Activated naive CD8-positive, alpha-beta T cell treated with anti-CD3 and anti-CD28 coated beads for 36 hours (primary cell): ENCODE measurements at regions not wholly inside any gene's neighbourhood (a gene's known extent, or its start where the extent isn't known, plus 50 kb on each side); places are given as distances from the start of the nearest gene placed in this dataset.
"Not testable (repeated sequence)": the region's sequence is repeated elsewhere in the genome, so short reads cannot be mapped to it uniquely, and the experiment has no call there.

Experiments used
- DNase-seq: peaks from one replicate; pipeline ENCODE4 v3.0.0; 2021
- H3K27ac Mint-ChIP-seq: one replicate; pipeline ENCODE4 v1.8.0; 2022; ENCODE audit warnings: mild to moderate bottlenecking, moderate library complexity, mixed read lengths
- H3K27me3 Mint-ChIP-seq: one replicate; pipeline ENCODE4 v1.8.0; 2022; ENCODE audit warnings: mild to moderate bottlenecking, mixed read lengths
- H3K36me3 Mint-ChIP-seq: one replicate; pipeline ENCODE4 v1.8.0; 2021; ENCODE audit warnings: mild to moderate bottlenecking, mixed read lengths
- H3K4me1 Mint-ChIP-seq: one replicate; pipeline ENCODE4 v1.8.0; 2021; ENCODE audit warnings: mixed read lengths
- H3K4me3 Mint-ChIP-seq: one replicate; pipeline ENCODE4 v1.8.0; 2022; ENCODE audit warnings: mild to moderate bottlenecking, moderate library complexity, mixed read lengths
- H3K9me3 Mint-ChIP-seq: one replicate; pipeline ENCODE4 v1.8.0; 2022; ENCODE audit warnings: mixed read lengths

- Mint-ChIP-seq H3K27ac (no peak overlapping the region), H3K4me1 (no peaks in the 10 kb centered on the region), H3K4me3 (no peak overlapping the region), H3K36me3 (no peaks in the 10 kb centered on the region), H3K27me3 (no peaks in the 10 kb centered on the region), H3K9me3 (no peaks in the 10 kb centered on the region)
- DNase-seq = no peak
Observed at GRCh38 chr13:105846923-105847322, 688.5 kb downstream of the EFNB2 start.

- no peaks in the 10 kb centered on the region for H3K36me3 Mint-ChIP-seq
- H3K9me3 Mint-ChIP-seq = no peaks in the 10 kb centered on the region
- no peak for DNase-seq
- no peaks in the 10 kb centered on the region for H3K4me1 Mint-ChIP-seq
- H3K27me3 Mint-ChIP-seq = no peaks in the 10 kb centered on the region
- H3K27ac Mint-ChIP-seq = no peak overlapping the region
- no peak overlapping the region for H3K4me3 Mint-ChIP-seq
Observed at GRCh38 chr13:105841286-105841685, 694.2 kb downstream of the EFNB2 start.

DNA sequence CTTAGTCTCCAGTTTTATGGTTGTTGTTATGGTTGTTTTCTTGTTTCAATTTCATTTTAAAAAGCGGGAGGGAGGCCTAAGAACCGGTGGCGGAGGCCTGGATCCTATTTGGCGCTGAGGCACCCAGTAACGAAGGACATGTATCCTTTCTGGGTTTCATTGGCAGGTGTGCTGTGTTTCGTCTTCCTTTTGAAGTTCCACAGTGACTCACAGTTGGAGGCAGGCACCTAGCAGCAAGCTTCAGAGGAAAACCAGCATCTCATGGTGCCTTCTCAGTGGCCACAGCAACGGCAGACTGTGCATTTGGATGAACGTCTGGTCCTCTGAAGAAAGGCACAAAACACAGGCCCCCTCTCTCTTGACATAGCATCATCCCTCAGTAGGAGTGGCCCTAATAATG lies 697.2 kb downstream of the EFNB2 start:
- Mint-ChIP-seq H3K36me3 (no peaks in the 10 kb centered on the region), H3K4me1 (no peaks in the 10 kb centered on the region), H3K27ac (no peak overlapping the region), H3K9me3 (no peaks in the 10 kb centered on the region), H3K27me3 (no peaks in the 10 kb centered on the region), H3K4me3 (no peak overlapping the region)
- no peak for DNase-seq

GRCh38 chr13:105837295-105837694 lies 698.2 kb downstream of the EFNB2 start:
- H3K27me3 Mint-ChIP-seq, DNase-seq, H3K36me3 Mint-ChIP-seq, H3K27ac Mint-ChIP-seq, H3K4me1 Mint-ChIP-seq, H3K4me3 Mint-ChIP-seq, H3K9me3 Mint-ChIP-seq: not testable (repeated sequence)

DNA sequence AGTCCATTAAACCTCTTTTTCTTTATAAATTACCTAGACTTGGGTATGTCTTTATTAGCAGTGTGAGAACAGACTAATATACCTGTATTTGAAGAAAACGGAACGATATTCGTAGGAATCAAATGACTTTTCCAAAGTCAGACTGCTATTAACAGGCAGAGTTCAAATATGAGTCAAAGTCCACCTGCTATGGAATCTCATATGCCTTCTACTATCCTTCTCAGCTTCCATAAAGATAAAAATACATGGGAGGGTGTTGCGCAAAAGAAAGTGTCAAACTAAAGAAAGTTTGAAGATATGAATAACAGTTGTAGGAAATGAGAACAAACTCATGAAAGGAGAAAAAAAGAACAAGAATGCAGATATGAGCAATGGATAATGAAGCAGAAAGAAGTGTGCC lies 704.6 kb downstream of the EFNB2 start:
- no peak for DNase-seq
- peaks cover 3% of the 10 kb centered on the region for H3K9me3 Mint-ChIP-seq
- H3K27ac Mint-ChIP-seq = no peak overlapping the region
- no peak overlapping the region for H3K4me3 Mint-ChIP-seq
- no peaks in the 10 kb centered on the region for H3K4me1 Mint-ChIP-seq
- H3K36me3 Mint-ChIP-seq = no peaks in the 10 kb centered on the region
- H3K27me3 Mint-ChIP-seq = no peaks in the 10 kb centered on the region

DNA sequence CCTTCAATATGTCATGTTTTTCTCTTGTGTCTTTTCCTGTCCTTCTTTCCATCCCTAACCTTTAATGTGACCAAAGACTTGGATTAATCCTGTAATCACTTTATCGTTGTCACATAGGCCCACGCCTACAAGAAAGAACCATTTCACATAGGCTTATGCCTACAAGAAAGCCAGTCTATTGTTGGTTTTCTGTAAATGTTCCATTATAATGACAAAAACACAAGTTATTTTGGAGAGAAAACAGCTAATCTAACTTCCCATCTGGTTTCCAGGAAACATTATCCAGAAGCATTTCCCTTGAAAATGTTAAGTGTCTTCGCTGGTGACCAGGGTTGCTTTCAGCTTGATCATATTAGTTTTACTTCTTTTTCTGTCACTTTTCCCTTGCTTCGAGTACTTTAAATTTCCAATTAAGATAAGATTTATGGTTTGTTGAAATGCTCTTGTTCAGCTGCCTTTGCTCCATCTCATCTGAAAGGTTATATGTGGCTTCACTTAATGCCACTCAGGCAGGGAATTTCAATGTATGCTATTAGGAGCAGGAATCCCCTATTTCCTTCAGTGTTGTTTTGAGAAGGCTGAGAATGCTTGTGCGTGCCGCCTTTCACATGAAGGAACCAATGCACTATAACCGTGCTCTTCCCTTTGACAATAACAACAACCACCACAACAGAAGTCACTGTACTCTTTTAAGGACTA lies 708.2 kb downstream of the EFNB2 start:
- no peak for DNase-seq
- H3K4me3 Mint-ChIP-seq = no peak overlapping the region
- no peaks in the 10 kb centered on the region for H3K27me3 Mint-ChIP-seq
- no peaks in the 10 kb centered on the region for H3K36me3 Mint-ChIP-seq
- H3K9me3 Mint-ChIP-seq = peaks cover 3% of the 10 kb centered on the region
- no peak overlapping the region for H3K27ac Mint-ChIP-seq
- no peaks in the 10 kb centered on the region for H3K4me1 Mint-ChIP-seq

GRCh38 chr13:105825071-105825470 lies 710.4 kb downstream of the EFNB2 start:
- no peak for DNase-seq
- H3K4me1 Mint-ChIP-seq = no peaks in the 10 kb centered on the region
- no peaks in the 10 kb centered on the region for H3K36me3 Mint-ChIP-seq
- no peak overlapping the region for H3K4me3 Mint-ChIP-seq
- peaks cover 1% of the 10 kb centered on the region for H3K9me3 Mint-ChIP-seq
- no peak overlapping the region for H3K27ac Mint-ChIP-seq
- H3K27me3 Mint-ChIP-seq = no peaks in the 10 kb centered on the region

- Mint-ChIP-seq H3K27me3 (no peaks in the 10 kb centered on the region), H3K9me3 (no peaks in the 10 kb centered on the region)
Observed at GRCh38 chr13:105821337-105821736, 714.1 kb downstream of the EFNB2 start.

DNA sequence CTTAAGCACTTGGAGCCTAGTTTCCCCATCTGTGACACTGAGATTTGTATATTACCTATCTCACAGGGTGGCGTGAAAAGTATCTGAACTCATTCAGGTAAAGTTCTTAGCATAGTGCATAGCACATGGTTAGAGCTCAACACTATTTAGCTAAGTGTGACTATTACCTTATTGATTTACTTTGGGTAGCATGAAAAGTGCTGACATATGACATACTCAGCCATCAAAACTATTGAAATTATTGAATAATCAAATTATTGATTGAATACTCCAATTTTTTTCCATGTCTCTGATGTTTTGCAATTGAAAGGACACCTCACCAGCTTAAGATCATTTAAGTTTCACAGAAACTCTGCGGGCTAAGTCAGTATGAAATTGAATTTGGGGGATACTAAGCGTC lies 715.0 kb downstream of the EFNB2 start:
- Mint-ChIP-seq H3K4me3 (no peak overlapping the region), H3K27ac (no peak overlapping the region), H3K27me3 (no peaks in the 10 kb centered on the region), H3K4me1 (no peaks in the 10 kb centered on the region), H3K9me3 (no peaks in the 10 kb centered on the region), H3K36me3 (no peaks in the 10 kb centered on the region)
- no peak for DNase-seq

More at GRCh38 chr13:105821337-105821736, 714.1 kb downstream of the EFNB2 start:
- Mint-ChIP-seq H3K27ac (no peak overlapping the region), H3K4me1 (no peaks in the 10 kb centered on the region), H3K4me3 (no peak overlapping the region), H3K36me3 (no peaks in the 10 kb centered on the region)
- no peak for DNase-seq

DNA sequence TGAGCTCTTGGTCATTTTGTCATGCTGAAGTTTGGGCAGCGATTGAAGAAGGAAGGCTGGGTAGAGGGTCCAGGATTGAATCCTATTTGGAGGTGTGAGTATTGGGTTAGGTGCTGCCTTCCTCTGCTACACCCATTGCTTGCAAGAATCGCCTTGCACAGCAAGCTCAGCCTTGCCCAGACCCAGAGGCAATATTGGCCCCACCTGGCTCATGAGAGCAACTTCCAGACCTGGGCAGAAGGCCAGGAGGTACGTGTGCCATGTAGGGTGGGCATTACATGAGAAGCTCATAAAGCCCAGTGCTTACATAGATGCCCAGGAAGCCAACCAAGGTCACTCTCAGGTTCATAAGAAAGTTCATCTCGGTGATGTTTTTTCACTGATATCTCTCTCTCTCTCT lies 718.0 kb downstream of the EFNB2 start:
- Mint-ChIP-seq H3K36me3 (no peaks in the 10 kb centered on the region), H3K9me3 (no peaks in the 10 kb centered on the region), H3K4me1 (no peaks in the 10 kb centered on the region), H3K27me3 (no peaks in the 10 kb centered on the region), H3K27ac (no peak overlapping the region), H3K4me3 (no peak overlapping the region)
- no peak for DNase-seq

DNA sequence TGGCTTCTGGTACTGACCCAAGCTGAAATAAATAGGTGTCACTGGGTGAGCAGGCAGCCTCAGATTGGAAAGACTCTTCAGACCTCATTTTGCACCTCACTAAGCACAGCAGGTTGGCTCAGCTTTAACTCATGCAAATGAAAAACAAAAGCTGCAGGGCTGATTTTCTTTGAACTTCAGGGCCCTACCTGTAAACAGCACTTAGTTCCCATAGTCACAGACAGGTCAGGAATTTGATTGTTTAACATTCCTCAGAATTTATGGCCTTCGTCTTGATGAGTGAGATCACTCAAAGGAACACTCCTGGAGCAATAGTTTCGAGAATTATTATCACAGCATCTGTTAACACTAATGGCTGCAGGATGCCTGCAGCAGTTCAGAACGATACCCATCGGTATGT lies 718.5 kb downstream of the EFNB2 start:
- Mint-ChIP-seq H3K4me1 (no peaks in the 10 kb centered on the region), H3K27me3 (no peaks in the 10 kb centered on the region), H3K27ac (no peak overlapping the region), H3K4me3 (no peak overlapping the region), H3K9me3 (no peaks in the 10 kb centered on the region), H3K36me3 (no peaks in the 10 kb centered on the region)
- DNase-seq = no peak

DNA sequence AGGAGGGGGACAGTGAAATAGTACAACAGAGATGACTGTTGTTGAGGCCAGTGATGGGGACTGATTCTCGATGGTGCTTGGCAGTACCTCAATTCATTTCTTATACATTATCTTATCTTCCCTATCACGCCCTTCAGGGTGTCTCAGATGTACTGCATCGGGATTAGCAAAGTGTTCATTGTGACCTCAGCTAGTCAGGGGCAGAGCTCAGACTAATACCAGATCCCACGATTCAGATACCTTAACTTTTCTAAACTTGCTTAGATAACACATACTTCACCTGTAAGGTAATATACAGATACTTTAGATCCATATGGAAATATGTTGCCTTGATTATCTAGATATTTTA lies 720.6 kb downstream of the EFNB2 start:
- Mint-ChIP-seq H3K27me3 (no peaks in the 10 kb centered on the region), H3K4me1 (no peaks in the 10 kb centered on the region), H3K36me3 (no peaks in the 10 kb centered on the region), H3K4me3 (no peak overlapping the region), H3K27ac (no peak overlapping the region), H3K9me3 (no peaks in the 10 kb centered on the region)
- DNase-seq = no peak

- H3K4me3 Mint-ChIP-seq = no peak overlapping the region
- no peaks in the 10 kb centered on the region for H3K9me3 Mint-ChIP-seq
- no peak for DNase-seq
- no peaks in the 10 kb centered on the region for H3K27me3 Mint-ChIP-seq
- no peaks in the 10 kb centered on the region for H3K4me1 Mint-ChIP-seq
- H3K36me3 Mint-ChIP-seq = no peaks in the 10 kb centered on the region
- H3K27ac Mint-ChIP-seq = no peak overlapping the region
Observed at GRCh38 chr13:105814219-105814901, 721.1 kb downstream of the EFNB2 start.

DNA sequence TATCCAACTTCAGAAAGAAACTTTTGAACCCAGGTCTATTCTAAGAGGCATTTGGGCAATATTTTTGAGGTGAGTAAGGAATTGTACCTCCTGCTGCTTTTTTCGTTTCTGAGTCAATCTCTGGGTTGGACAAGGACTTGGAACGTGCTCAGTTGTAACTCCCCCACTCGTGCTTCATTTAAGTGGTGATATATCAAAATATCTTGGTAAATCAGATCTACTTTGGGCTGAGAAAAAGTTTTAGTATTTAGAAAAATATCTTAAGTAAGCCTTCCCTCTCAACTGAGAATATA lies 728.9 kb downstream of the EFNB2 start:
- Mint-ChIP-seq H3K27ac (no peak overlapping the region), H3K36me3 (no peaks in the 10 kb centered on the region), H3K27me3 (no peaks in the 10 kb centered on the region), H3K4me1 (no peaks in the 10 kb centered on the region), H3K4me3 (no peak overlapping the region), H3K9me3 (no peaks in the 10 kb centered on the region)
- DNase-seq = no peak

DNA sequence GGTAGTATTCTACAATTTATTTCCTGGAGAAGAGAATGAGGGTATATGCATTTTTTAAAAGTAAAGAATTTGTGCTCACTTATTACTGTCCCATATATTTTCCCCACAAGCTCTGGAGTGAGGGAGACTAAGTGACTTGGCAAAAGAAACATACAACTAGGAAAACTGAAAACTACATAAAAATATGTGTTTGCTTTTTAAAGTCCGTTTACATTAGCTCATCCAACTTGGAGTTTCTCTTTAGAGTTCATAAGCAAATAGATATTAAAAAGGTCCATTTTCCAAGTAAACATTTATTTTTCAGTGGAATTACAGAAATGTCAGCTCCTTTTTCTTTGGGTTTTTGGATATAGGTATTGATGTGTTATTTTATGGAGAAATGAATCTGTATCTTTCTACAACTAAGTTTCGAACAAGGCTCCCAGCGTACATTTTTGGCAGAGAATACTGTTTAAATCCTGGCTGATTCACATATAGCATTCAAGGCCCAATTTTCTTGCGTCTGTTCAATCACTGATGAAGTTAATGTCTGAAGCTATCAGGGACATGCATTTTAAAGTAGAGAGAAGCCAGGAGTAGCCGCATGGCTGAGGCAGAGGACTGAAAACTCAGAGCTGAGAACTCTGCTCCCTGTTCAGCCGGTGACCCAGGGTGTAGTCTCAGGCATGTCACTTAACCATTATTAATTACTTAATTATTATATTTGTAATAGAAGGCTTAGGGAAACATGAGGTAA lies 729.4 kb downstream of the EFNB2 start:
- H3K27me3 Mint-ChIP-seq = no peaks in the 10 kb centered on the region

More for the DNA sequence above, 729.4 kb downstream of the EFNB2 start:
- H3K9me3 Mint-ChIP-seq = no peaks in the 10 kb centered on the region
- DNase-seq = no peak
- H3K27ac Mint-ChIP-seq = no peak overlapping the region
- no peaks in the 10 kb centered on the region for H3K36me3 Mint-ChIP-seq
- H3K4me3 Mint-ChIP-seq = no peak overlapping the region
- H3K4me1 Mint-ChIP-seq = no peaks in the 10 kb centered on the region
